Endothelial cell of umbilical vein (primary cell): ENCODE measurements at regions not wholly inside any gene's neighbourhood (a gene's known extent, or its start where the extent isn't known, plus 50 kb on each side); places are given as distances from the start of the nearest gene placed in this dataset.

Experiments used
- BruUV-seq: library from RNA; stranded (reverse); fragments of 400-500 nt; replicated peaks from 2 replicates; lab custom pipeline; 2021; lab: Mats Ljungman, UMichigan
- CTCF ChIA-PET: fragments of 300-600, 350-600 bp; sonication (Branson Sonifier 250); formaldehyde crosslinking; loops from one replicate; lab custom pipeline; 2021; ENCODE audit warnings: antibody characterized with exemption, inconsistent platforms; lab: Charles Lee
- POLR2A ChIA-PET: fragments of 300-600, 350-600 bp; sonication (Branson Sonifier 250); formaldehyde crosslinking; loops from one replicate; lab custom pipeline; 2021; ENCODE audit warnings: antibody characterized with exemption, inconsistent platforms; lab: Charles Lee
- DNase-seq: peaks from one replicate; pipeline ENCODE4 v3.0.0-alpha.2; 2011; ENCODE audit warnings: low read depth, low spot score
- FAIRE-seq: peaks from 2 replicates; lab custom pipeline; 2011; peaks lifted over from hg19 to GRCh38; lab: Jason Lieb, UNC
- H2AFZ ChIP-seq: 2 replicates; pipeline ENCODE4 v1.6.0; 2012; ENCODE audit warnings: low read depth, low read length, control low read depth, inconsistent platforms
- H3K27ac ChIP-seq: 2 replicates; pipeline ENCODE4 v1.5.1; 2011; ENCODE audit warnings: low read depth, mild to moderate bottlenecking, control low read depth, low read length, moderate library complexity; ENCODE audit not compliant: insufficient read depth
- H3K27me3 ChIP-seq, 2 experiments: 2 replicates each; pipeline versions ENCODE4 v1.6.0 to v1.6.1; 2011; ENCODE audit warnings: low read length in 2 of 2, mixed read lengths in 1 of 2; ENCODE audit not compliant: control insufficient read depth in 2 of 2, insufficient read depth in 2 of 2
- H3K36me3 ChIP-seq, 2 experiments: 2 replicates in 1 of 2; 3 replicates in 1 of 2; pipeline ENCODE4 v1.5.1; 2011; ENCODE audit warnings: low read length in 2 of 2, mild to moderate bottlenecking in 1 of 2, moderate library complexity in 1 of 2; ENCODE audit not compliant: control insufficient read depth in 2 of 2, insufficient read depth in 2 of 2; ENCODE audit errors: extremely low read depth in 1 of 2
- H3K4me1 ChIP-seq: 3 replicates; pipeline ENCODE4 v1.5.1; 2011; ENCODE audit warnings: mild to moderate bottlenecking, low read length; ENCODE audit not compliant: control insufficient read depth, insufficient read depth; ENCODE audit errors: extremely low read depth
- H3K4me2 ChIP-seq: 2 replicates; pipeline ENCODE4 v1.6.1; 2011; ENCODE audit warnings: low read length, control low read depth, mixed read lengths; ENCODE audit not compliant: insufficient read depth
- H3K4me3 ChIP-seq, 3 experiments: fragments of 200-600 bp in 1 of 3; sonication (generic), shearing (Covaris generic) in 1 of 3; replicated peaks in 1 of 3; 2 replicates each; pipeline ENCODE4 v1.5.1; 2011 to 2016; ENCODE audit warnings: control low read depth in 3 of 3, low read length in 3 of 3, mild to moderate bottlenecking in 2 of 3, inconsistent platforms in 1 of 3, low read depth in 1 of 3, moderate library complexity in 1 of 3; ENCODE audit not compliant: insufficient read depth in 1 of 3
- H3K79me2 ChIP-seq: 2 replicates; pipeline ENCODE4 v1.6.0; 2012; ENCODE audit warnings: low read length, inconsistent platforms; ENCODE audit not compliant: control insufficient read depth, insufficient read depth
- H3K9ac ChIP-seq: replicated peaks from 2 replicates; pipeline ENCODE3; 2011; ENCODE audit warnings: low read length, control low read depth; ENCODE audit not compliant: insufficient read depth; ENCODE audit errors: extremely low read depth
- H3K9me1 ChIP-seq: replicated peaks from 3 replicates; pipeline ENCODE4 v1.6.0; 2011; ENCODE audit warnings: mild to moderate bottlenecking, low read length; ENCODE audit not compliant: control insufficient read depth, insufficient read depth; ENCODE audit errors: extremely low read depth
- H3K9me3 ChIP-seq: replicated peaks from 2 replicates; pipeline ENCODE4 v1.5.1; 2012; ENCODE audit warnings: low read length, inconsistent platforms; ENCODE audit not compliant: control insufficient read depth, insufficient read depth
- H4K20me1 ChIP-seq: replicated peaks from 2 replicates; pipeline ENCODE3; 2011; ENCODE audit warnings: mild to moderate bottlenecking, low read length; ENCODE audit not compliant: control insufficient read depth, insufficient read depth; ENCODE audit errors: extremely low read depth
- EZH2 ChIP-seq: IDR thresholded peaks from 2 replicates; pipeline ENCODE4 v1.6.1; 2012; ENCODE audit warnings: borderline replicate concordance, low read depth, mild to moderate bottlenecking, moderate library complexity, low read length, inconsistent platforms; ENCODE audit not compliant: severe bottlenecking
- FOS ChIP-seq: IDR thresholded peaks from 2 replicates; pipeline ENCODE4 v1.6.1; 2011; ENCODE audit warnings: mild to moderate bottlenecking, low read length, moderate library complexity, borderline replicate concordance; ENCODE audit not compliant: insufficient read depth
- GATA2 ChIP-seq: IDR thresholded peaks from 2 replicates; pipeline ENCODE4 v1.7.0; 2011; ENCODE audit warnings: low read depth, mild to moderate bottlenecking, moderate library complexity, mixed read lengths, low read length; ENCODE audit not compliant: insufficient read length, insufficient read depth
- JUN ChIP-seq: IDR thresholded peaks from 2 replicates; pipeline ENCODE4 v1.6.1; 2011; ENCODE audit warnings: borderline replicate concordance, low read depth; ENCODE audit not compliant: insufficient read length, insufficient read depth
- MAX ChIP-seq: IDR thresholded peaks from 2 replicates; pipeline ENCODE4 v1.6.1; 2011; ENCODE audit not compliant: insufficient read depth, insufficient read length
- MYC ChIP-seq: IDR thresholded peaks from one replicate; pipeline ENCODE4 v1.6.1; 2011; ENCODE audit warnings: mild to moderate bottlenecking, low read depth, low read length
- POLR2A ChIP-seq: IDR thresholded peaks from 2 replicates; pipeline ENCODE4 v1.6.1; 2012; ENCODE audit warnings: low read depth, mild to moderate bottlenecking, control low read depth, low read length
- POLR2AphosphoS5 ChIP-seq: IDR thresholded peaks from 2 replicates; pipeline ENCODE4 v1.6.1; 2012; ENCODE audit warnings: low read depth, mild to moderate bottlenecking, control low read depth, low read length, moderate library complexity; ENCODE audit not compliant: insufficient read depth
- dilution Hi-C: fragments of 300-500 bp; cut with MboI; formaldehyde crosslinking; loops from one replicate; pipeline ENCODE4 v1.15.0; 2019; ENCODE audit warnings: low sequenced_read_pairs; ENCODE audit not compliant: extremely low pct_ligation_motif_present
- intact Hi-C: fragments of 100-400 bp; cut with micrococcal nuclease; formaldehyde crosslinking; loops from one replicate; pipeline ENCODE4 v1.10.0; 2022
- TF ChIP-seq, protein P1 (sequence below), 2 donors: IDR thresholded peaks; 1 replicate in 1 of 2; 2 replicates in 1 of 2; pipeline ENCODE4 v1.5.1; 2011; ENCODE audit warnings: low read length in 2 of 2, mild to moderate bottlenecking in 2 of 2, moderate library complexity in 2 of 2, control low read depth in 1 of 2, inconsistent platforms in 1 of 2, low read depth in 1 of 2; ENCODE audit not compliant: insufficient read depth in 1 of 2; ENCODE audit errors: extremely low read depth in 1 of 2

DNA sequence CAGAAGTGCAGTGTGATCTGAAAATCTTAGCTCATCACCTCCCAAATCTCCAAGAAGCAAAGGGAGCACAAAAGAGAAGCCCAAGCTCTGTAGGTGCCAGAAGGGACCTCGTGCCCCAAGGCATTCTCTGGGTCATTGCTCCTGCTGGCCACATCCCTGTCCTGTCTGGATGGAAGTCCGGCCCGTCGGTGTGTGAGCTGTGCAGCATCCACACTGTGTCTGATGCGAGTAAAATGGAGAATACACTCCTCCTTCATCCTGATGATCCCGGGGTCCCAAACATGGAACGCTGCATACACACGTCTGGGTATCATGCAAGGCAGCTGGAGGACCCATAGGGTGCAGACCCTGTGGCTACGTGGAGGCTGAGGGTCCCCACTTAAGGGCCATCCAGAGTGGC is 851.4 kb downstream of the GALR1 start:
- TF ChIP-seq EZH2 (no peak), POLR2AphosphoS5 (no peak), JUN (no peak), GATA2 (no peak), FOS (no peak), POLR2A (no peak), MYC (no peak), MAX (no peak)
- TF ChIP-seq, protein P1, sequence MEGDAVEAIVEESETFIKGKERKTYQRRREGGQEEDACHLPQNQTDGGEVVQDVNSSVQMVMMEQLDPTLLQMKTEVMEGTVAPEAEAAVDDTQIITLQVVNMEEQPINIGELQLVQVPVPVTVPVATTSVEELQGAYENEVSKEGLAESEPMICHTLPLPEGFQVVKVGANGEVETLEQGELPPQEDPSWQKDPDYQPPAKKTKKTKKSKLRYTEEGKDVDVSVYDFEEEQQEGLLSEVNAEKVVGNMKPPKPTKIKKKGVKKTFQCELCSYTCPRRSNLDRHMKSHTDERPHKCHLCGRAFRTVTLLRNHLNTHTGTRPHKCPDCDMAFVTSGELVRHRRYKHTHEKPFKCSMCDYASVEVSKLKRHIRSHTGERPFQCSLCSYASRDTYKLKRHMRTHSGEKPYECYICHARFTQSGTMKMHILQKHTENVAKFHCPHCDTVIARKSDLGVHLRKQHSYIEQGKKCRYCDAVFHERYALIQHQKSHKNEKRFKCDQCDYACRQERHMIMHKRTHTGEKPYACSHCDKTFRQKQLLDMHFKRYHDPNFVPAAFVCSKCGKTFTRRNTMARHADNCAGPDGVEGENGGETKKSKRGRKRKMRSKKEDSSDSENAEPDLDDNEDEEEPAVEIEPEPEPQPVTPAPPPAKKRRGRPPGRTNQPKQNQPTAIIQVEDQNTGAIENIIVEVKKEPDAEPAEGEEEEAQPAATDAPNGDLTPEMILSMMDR (IDR thresholded peaks at IDR 0.05; ENCODE audit: extremely low read depth in 1 of 2, insufficient read depth in 1 of 2, low read depth in 1 of 2, low read length in 2 of 2), result no peak
- no peak overlapping the region for H3K9ac ChIP-seq
- no peak overlapping the region for H3K27ac ChIP-seq
- peaks cover 13% of the 10 kb centered on the region for H3K9me3 ChIP-seq
- no peak for DNase-seq
- H3K79me2 ChIP-seq, result no peaks in the 10 kb centered on the region
- POLR2A ChIA-PET, result no interaction called here
- no peaks in the 10 kb centered on the region for H3K36me3 ChIP-seq
- no peaks in the 10 kb centered on the region for H3K27me3 ChIP-seq
- H3K4me1 ChIP-seq, result no peaks in the 10 kb centered on the region
- no peaks in the 10 kb centered on the region for H4K20me1 ChIP-seq
- CTCF ChIA-PET, result no interaction called here
- no TSS peak for BruUV-seq
- H2AFZ ChIP-seq, result no peak overlapping the region
- intact Hi-C loops, result no loop called here
- no peak for FAIRE-seq
- H3K4me3 ChIP-seq, result no peak overlapping the region
- dilution Hi-C loops, result no loop called here
- no peak overlapping the region for H3K4me2 ChIP-seq
- no peaks in the 10 kb centered on the region for H3K9me1 ChIP-seq
